CD4-positive, alpha-beta T cell (primary cell): ENCODE measurements at regions not wholly inside any gene's neighbourhood (a gene's known extent, or its start where the extent isn't known, plus 50 kb on each side); places are given as distances from the start of the nearest gene placed in this dataset.
"Not testable (repeated sequence)": the region's sequence is repeated elsewhere in the genome, so short reads cannot be mapped to it uniquely, and the experiment has no call there.

Experiments
- ATAC-seq: fragments of 200-7000 bp; cut with Tn5 transposase; one replicate; pipeline ENCODE4 v1.10.0; 2022; ENCODE audit warnings: mild to moderate bottlenecking; ENCODE audit not compliant: poor library complexity
- CTCF ChIA-PET: fragments of 350-600 bp; sonication (Branson Sonifier 250); formaldehyde crosslinking; loops from one replicate; lab custom pipeline; 2021; ENCODE audit warnings: antibody characterized with exemption, inconsistent platforms; lab: Charles Lee
- POLR2A ChIA-PET: fragments of 350-600 bp; sonication (Branson Sonifier 250); formaldehyde crosslinking; loops from one replicate; lab custom pipeline; 2021; ENCODE audit warnings: antibody characterized with exemption, inconsistent platforms; lab: Charles Lee
- DNase-seq, 14 experiments: peaks; one replicate each; pipeline ENCODE4 v3.0.0-alpha.2; 2013 to 2020; ENCODE audit warnings: mixed read lengths in 2 of 14
- H3K27ac ChIP-seq, 2 donors: one replicate each; pipeline versions ENCODE4 v1.5.1 to v1.7.0; 2013; ENCODE audit warnings: low read length in 2 of 2, low read depth in 1 of 2, mild to moderate bottlenecking in 1 of 2
- H3K27me3 ChIP-seq, 2 experiments: 1 replicate in 1 of 2; 2 replicates in 1 of 2; pipeline versions ENCODE4 v1.6.1 to v1.7.0; 2013; ENCODE audit warnings: low read length in 2 of 2, control low read depth in 1 of 2, mild to moderate bottlenecking in 1 of 2, moderate library complexity in 1 of 2; ENCODE audit not compliant: insufficient read depth in 2 of 2, control insufficient read depth in 1 of 2
- H3K36me3 ChIP-seq: one replicate; pipeline ENCODE4 v1.6.1; 2013; ENCODE audit warnings: low read length, control low read depth; ENCODE audit not compliant: insufficient read depth
- H3K4me1 ChIP-seq: one replicate; pipeline ENCODE4 v1.6.1; 2013; ENCODE audit warnings: low read length, control low read depth; ENCODE audit not compliant: insufficient read depth
- H3K4me3 ChIP-seq: one replicate; pipeline ENCODE4 v1.5.1; 2013; ENCODE audit warnings: mild to moderate bottlenecking, low read length, moderate library complexity
- H3K9me3 ChIP-seq, 2 experiments: 1 replicate in 1 of 2; 2 replicates in 1 of 2; pipeline versions ENCODE4 v1.6.1 to v1.7.0; 2013; ENCODE audit warnings: low read length in 2 of 2, mild to moderate bottlenecking in 2 of 2, control low read depth in 1 of 2, moderate library complexity in 1 of 2; ENCODE audit not compliant: control insufficient read depth in 1 of 2, insufficient read depth in 1 of 2
- H3K27ac Mint-ChIP-seq: one replicate; pipeline ENCODE4 v1.8.0; 2020; ENCODE audit warnings: mixed read lengths
- H3K27me3 Mint-ChIP-seq: one replicate; pipeline ENCODE4 v1.8.0; 2021; ENCODE audit warnings: mixed read lengths
- H3K36me3 Mint-ChIP-seq: one replicate; pipeline ENCODE4 v1.8.0; 2021; ENCODE audit warnings: low read depth, mixed read lengths
- H3K4me1 Mint-ChIP-seq: one replicate; pipeline ENCODE4 v1.8.0; 2021; ENCODE audit warnings: low read depth, mixed read lengths
- H3K4me3 Mint-ChIP-seq: one replicate; pipeline ENCODE4 v1.8.0; 2020; ENCODE audit warnings: mild to moderate bottlenecking, mixed read lengths
- H3K9me3 Mint-ChIP-seq: one replicate; pipeline ENCODE4 v1.8.0; 2020; ENCODE audit warnings: mixed read lengths
- CTCF ChIP-seq: fragments of 200-600 bp; IDR thresholded peaks from one replicate; pipeline ENCODE4 v1.8.0; 2022; ENCODE audit warnings: antibody characterized with exemption, mild to moderate bottlenecking
- intact Hi-C, 2 experiments: fragments of 100-400 bp; cut with DNase I in 1 of 2; cut with micrococcal nuclease in 1 of 2; formaldehyde crosslinking; loops; one replicate each; pipeline versions ENCODE4 v1.15.1 to v1.9.0; 2023 to 2025; cut with DNase I, micrococcal nuclease

GRCh38 chr13:89214185-89214584 is 1543.0 kb downstream of the SLITRK5 start:
- TF ChIP-seq CTCF = no peak
- Histone ChIP-seq H3K27ac (no peak overlapping the region), H3K4me1 (no peaks in the 10 kb centered on the region), H3K27me3 (no peaks in the 10 kb centered on the region), H3K9me3 (peaks cover 0 to 13% of the 10 kb centered on the region in 2 experiments), H3K36me3 (no peaks in the 10 kb centered on the region), H3K4me3 (no peak overlapping the region)
- no peaks in the 10 kb centered on the region for H3K4me1 Mint-ChIP-seq
- no peak overlapping the region for H3K4me3 Mint-ChIP-seq
- H3K36me3 Mint-ChIP-seq = no peaks in the 10 kb centered on the region
- ChIA-PET POLR2A (no interaction called here), CTCF (no interaction called here)
- H3K27me3 Mint-ChIP-seq = no peaks in the 10 kb centered on the region
- intact Hi-C loops = no loop called here
- no peaks in the 10 kb centered on the region for H3K9me3 Mint-ChIP-seq
- H3K27ac Mint-ChIP-seq = no peak overlapping the region
- ATAC-seq = no peak
- no peak for DNase-seq

DNA sequence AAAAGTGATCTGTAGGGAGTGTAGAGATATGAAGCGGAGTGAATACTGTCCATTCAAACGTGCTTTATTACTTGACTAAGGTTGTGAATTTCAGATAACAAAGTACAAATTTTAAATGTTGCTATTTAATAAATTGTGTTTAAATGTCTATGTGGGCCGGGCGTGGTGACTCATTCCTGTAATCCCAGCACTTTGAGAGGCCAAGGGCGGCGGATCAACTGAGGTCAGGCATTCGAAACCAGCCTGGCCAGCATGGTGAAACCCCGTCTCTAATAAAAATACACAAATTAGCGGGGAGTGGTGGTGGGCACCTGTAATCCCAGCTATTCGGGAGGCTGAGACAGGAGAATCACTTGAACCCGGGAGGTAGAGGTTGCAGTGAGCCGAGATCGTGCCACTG is 1544.1 kb downstream of the SLITRK5 start:
- H3K9me3 Mint-ChIP-seq = not testable (repeated sequence)

DNA sequence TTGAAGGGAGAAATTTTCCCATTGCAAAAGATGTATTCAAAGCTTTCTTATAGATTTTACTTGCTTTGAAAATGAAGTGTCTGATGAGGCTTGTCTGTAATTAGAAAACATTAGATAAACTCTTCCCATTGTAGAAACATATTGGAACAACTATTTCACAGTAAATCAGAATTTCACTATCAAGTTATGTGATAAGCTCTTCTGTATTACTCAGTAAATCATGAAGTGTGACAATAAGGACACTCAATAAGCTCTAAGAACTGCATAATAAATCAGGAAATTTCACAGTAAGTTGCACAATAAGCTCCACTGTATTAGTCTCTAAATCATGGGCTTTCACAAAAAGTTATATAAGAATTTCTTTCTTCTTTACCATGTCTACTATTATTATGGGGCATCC is 1546.6 kb downstream of the SLITRK5 start:
- Mint-ChIP-seq H3K27ac (no peak overlapping the region), H3K4me1 (no peaks in the 10 kb centered on the region), H3K9me3 (peaks cover 5% of the 10 kb centered on the region), H3K36me3 (no peaks in the 10 kb centered on the region), H3K27me3 (no peaks in the 10 kb centered on the region), H3K4me3 (no peak overlapping the region)
- Histone ChIP-seq H3K27ac (no peak overlapping the region), H3K27me3 (no peaks in the 10 kb centered on the region), H3K4me3 (no peak overlapping the region), H3K36me3 (no peaks in the 10 kb centered on the region), H3K4me1 (no peaks in the 10 kb centered on the region), H3K9me3 (peaks cover 16% of the 10 kb centered on the region in 2 experiments)
- intact Hi-C loops = no loop called here
- TF ChIP-seq CTCF = no peak
- ChIA-PET CTCF (no interaction called here), POLR2A (no interaction called here)
- ATAC-seq (no peak), DNase-seq (no peak)

More for the DNA sequence above, 1544.1 kb downstream of the SLITRK5 start:
- H3K27ac Mint-ChIP-seq, CTCF ChIA-PET, H3K27ac ChIP-seq, DNase-seq, ATAC-seq, H3K27me3 ChIP-seq, intact Hi-C loops, H3K36me3 ChIP-seq, H3K4me3 Mint-ChIP-seq, POLR2A ChIA-PET, H3K4me1 Mint-ChIP-seq, H3K27me3 Mint-ChIP-seq, H3K36me3 Mint-ChIP-seq, H3K4me3 ChIP-seq, H3K4me1 ChIP-seq: not testable (repeated sequence)
- peaks cover 0 to 17% of the 10 kb centered on the region in 2 experiments for H3K9me3 ChIP-seq

DNA sequence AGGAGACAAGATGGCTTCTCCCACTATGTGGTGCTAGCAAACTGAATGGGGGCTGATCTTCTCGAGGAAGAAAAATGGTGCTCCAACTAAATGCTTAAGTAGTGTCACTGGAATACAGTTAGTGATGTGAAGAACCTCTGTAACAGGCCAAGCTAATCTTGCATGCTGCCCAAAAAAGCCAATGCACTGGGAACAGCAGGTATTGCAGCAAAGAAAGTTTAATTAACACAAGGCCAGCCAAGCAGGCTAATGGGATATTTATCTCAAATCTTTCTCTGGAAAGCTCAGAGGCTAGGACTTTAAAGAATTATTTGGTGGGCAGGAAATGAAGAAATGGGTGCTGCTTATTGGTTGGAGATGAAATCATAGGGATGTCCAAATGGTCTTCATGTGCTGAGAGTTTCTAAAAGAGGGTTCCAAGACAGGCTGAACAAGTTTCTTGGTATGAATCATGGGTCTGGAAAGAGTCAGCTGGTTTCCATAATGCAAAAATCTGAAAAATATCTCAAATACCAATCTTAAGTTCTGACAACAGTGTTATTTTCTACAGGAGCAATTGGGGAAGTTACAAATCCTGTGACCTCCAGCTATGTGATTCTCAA is 1550.5 kb downstream of the SLITRK5 start:
- no peaks in the 10 kb centered on the region for H3K36me3 Mint-ChIP-seq
- no peaks in the 10 kb centered on the region for H3K27me3 ChIP-seq
- intact Hi-C loops = no loop called here
- no peaks in the 10 kb centered on the region for H3K36me3 ChIP-seq
- no peak overlapping the region for H3K4me3 Mint-ChIP-seq
- DNase-seq (no peak), ATAC-seq (no peak)
- H3K27me3 Mint-ChIP-seq = no peaks in the 10 kb centered on the region
- peaks cover 4 to 16% of the 10 kb centered on the region in 2 experiments for H3K9me3 ChIP-seq
- no peaks in the 10 kb centered on the region for H3K4me1 ChIP-seq
- no peak for TF ChIP-seq CTCF
- H3K27ac Mint-ChIP-seq = no peak overlapping the region
- no peak overlapping the region for H3K27ac ChIP-seq
- no peaks in the 10 kb centered on the region for H3K4me1 Mint-ChIP-seq
- ChIA-PET POLR2A (no interaction called here), CTCF (no interaction called here)
- H3K9me3 Mint-ChIP-seq = peaks cover 7% of the 10 kb centered on the region
- H3K4me3 ChIP-seq = no peak overlapping the region
